GM13977 (cell line): ENCODE measurements at regions not wholly inside any gene's neighbourhood (a gene's known extent, or its start where the extent isn't known, plus 50 kb on each side); places are given as distances from the start of the nearest gene placed in this dataset.
A peak's percentile ranks its signal among the peaks of the same experiment; 100 is the strongest.

Experiments used
- DNase-seq: peaks from one replicate; pipeline ENCODE4 v3.0.0; 2012; ENCODE audit warnings: low spot score
- CTCF ChIP-seq: IDR thresholded peaks from 2 replicates; pipeline ENCODE4 v1.5.1; 2012; ENCODE audit warnings: mild to moderate bottlenecking, control low read depth; ENCODE audit not compliant: insufficient read depth; ENCODE audit errors: extremely low read depth, missing control alignments
- in situ Hi-C: fragments of 300-500 bp; cut with MboI; formaldehyde crosslinking; loops from one replicate; pipeline ENCODE4 v1.12.0; 2022; ENCODE audit warnings: low sequenced_read_pairs, low pct_unique_long_range_greater_than_20kb, mixed read lengths, inconsistent platforms; ENCODE audit not compliant: unreplicated experiment

DNA sequence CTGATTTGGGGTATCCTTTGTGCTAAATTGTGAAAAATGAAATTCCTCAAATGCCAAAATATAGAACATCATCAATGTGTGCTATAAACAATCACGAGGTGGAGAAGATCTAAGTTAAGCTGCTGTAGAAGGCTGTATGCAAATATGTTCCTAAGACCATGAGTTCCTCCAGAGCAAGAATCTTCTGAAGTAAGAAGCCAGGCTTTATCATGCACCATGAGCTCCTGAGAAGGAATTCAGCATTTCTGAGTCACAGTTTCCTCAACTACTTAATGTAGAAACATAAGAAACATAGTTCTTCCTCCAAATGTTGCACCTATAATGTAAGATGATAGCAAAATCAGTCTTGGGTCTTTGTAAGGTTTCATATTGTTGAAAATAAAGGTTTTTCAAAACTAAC, 241.7 kb upstream of the MDFIC2 start:
- in situ Hi-C loops, result no loop called here
- no peak for DNase-seq
- no peak for TF ChIP-seq CTCF

- in situ Hi-C loops, result no loop called here
- DNase-seq, result no peak
Observed at GRCh38 chr3:70550723-70551319, 238.4 kb upstream of the MDFIC2 start.

GRCh38 chr3:70546679-70547078, 234.2 kb upstream of the MDFIC2 start:
- in situ Hi-C loops, result no loop called here
- TF ChIP-seq CTCF, result no peak
- DNase-seq, result no peak

More at GRCh38 chr3:70550723-70551319, 238.4 kb upstream of the MDFIC2 start:
- TF ChIP-seq CTCF, result peak; percentile 77

DNA sequence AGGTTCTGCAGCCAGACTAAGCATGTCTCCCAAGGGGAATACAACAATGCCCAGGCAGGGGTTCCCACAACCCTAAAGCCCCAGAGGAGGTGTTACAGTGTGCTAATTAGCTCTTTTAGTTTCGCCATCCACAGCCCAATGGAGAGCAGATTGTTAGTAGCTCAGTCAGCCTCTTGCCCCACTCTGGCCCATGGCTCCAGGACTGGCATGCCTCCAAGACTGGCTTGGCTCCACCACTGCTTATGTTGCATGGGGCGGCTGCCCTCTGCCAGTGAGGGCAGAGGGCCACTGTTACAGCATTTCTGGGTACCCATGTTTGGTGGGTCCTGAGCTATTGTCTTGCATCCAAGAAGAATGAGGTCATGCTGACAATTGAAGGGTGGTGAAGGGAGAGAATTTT, 231.1 kb upstream of the MDFIC2 start:
- TF ChIP-seq CTCF, result no peak
- DNase-seq, result no peak
- in situ Hi-C loops, result no loop called here

DNA sequence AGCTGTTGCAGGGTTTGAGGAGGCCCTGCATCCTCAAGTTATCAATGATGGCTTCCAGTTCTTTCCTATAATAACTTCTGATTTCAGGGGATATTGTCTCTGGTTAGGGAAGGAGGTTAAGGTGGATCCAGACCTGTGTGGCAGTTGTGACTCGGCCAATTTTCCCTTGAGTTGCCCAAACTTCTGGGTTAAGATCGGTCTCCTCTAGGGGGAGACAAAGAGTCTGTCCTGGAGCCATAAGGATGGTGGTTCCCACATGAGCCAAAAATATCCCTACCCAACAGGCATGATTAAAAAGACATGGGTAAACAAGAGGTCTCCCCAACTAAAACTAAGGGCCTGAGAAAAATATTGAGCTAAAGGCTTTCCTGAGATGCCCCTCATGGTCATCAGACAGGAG, 227.5 kb upstream of the MDFIC2 start:
- in situ Hi-C loops, result no loop called here
- no peak for DNase-seq
- TF ChIP-seq CTCF, result peak; percentile 14

- DNase-seq, result no peak
- no peak for TF ChIP-seq CTCF
- in situ Hi-C loops, result no loop called here
Observed at GRCh38 chr3:70532806-70533205, 220.4 kb upstream of the MDFIC2 start.

GRCh38 chr3:70531838-70532489, 219.5 kb upstream of the MDFIC2 start:
- TF ChIP-seq CTCF, result no peak
- no peak for DNase-seq
- in situ Hi-C loops, result no loop called here
